ENCODE measurements at regions not wholly inside any gene's neighbourhood (a gene's known extent, or its start where the extent isn't known, plus 50 kb on each side); places are given as distances from the start of the nearest gene placed in this dataset.
"Not testable (repeated sequence)": the region's sequence is repeated elsewhere in the genome, so short reads cannot be mapped to it uniquely, and the experiment has no call there.

DNA sequence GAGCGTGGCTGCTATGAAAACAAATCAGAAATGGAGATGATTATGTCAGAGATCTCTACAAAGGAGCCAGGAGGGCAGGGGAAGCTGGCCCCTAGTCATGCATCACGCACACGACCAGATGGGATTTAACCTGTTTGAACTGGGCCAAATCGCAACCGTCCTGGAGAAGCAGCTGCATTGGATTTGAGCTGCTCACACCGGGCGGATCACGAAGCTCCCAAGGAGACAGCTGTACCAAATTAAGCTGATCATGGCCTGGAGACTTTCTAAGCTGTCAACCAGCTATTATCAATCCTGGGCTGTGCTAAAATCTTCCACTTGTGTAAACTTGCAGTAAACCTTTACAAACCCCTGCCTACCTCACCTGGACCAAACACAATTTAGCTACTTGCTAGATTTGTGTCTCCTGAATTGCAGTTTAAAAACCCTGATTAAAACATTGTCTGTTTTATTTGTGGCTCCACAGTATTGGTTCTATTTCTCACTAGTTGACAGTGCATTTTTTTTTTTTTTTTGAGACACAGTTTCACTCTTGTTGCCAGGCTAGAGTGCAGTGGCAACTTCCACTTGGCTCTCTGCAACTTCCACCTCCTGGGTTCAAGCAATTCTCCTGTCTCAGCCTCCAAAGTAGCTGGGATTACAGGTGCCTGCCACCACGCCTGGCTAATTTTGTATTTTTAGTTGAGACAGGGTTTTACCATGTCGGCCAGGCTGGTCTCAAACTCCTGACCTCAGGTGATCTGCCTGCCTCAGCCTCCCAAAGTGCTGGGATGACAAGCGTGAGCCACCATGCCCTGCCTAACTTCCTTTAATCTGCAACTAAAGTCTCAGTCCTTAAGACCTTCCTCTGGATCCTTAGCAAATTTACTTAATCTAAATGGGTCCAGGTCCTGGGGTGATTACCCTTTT lies 98.3 kb upstream of the GRIN2A start:
- TF ChIP-seq ZFX (IDR thresholded peaks at IDR 0.05; ENCODE audit: borderline replicate concordance) (no peak), CTCF (IDR thresholded peaks at IDR 0.05) (no peak)
- H3K27ac ChIP-seq = no peak overlapping the region

DNA sequence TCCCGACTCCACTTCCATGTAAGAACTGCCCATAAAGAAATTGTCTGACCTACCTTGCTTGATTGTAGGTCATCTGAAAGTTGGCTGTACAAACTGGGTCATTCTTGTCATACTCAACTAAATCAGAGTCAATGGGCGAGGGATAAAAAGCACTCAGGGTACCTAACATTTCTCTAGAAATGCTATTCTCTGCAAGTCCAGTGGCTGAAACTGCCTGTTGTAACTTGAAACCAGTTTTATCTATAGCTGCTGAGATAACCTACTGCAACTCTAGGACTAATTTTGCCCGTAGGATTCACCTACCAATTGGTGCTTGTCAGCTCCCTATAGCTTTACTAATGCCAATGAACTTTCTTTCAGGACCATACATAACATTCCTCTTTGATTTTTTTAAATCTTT lies 100.1 kb upstream of the GRIN2A start:
- no peak for TF ChIP-seq ZFX (IDR thresholded peaks at IDR 0.05; ENCODE audit: borderline replicate concordance)

DNA sequence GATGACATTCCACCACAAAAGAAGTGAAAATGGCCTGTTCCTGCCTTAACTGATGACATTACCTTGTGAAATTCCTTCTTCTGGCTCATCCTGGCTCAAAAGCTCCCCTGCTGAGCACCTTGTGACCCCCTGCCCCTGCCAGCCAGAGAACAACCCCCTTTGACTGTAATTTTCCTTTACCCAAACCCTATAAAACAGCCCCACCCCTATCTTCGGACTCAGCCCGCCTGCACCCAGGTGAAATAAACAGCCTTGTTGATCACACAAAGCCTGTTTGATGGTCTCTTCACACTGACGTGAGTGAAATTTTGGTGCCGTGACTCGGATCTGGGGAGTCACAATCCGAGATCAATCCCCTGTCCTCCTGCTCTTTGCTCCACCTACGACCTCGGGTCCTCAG lies 101.0 kb upstream of the GRIN2A start:
- not testable (repeated sequence) for H3K27ac ChIP-seq

More for the DNA sequence above, 100.1 kb upstream of the GRIN2A start:
- no peak overlapping the region for H3K27ac ChIP-seq

- H3K27ac ChIP-seq = not testable (repeated sequence)
Measured at GRCh38 chr16:10290467-10291105, 95.3 kb upstream of the ATF7IP2 start.

DNA sequence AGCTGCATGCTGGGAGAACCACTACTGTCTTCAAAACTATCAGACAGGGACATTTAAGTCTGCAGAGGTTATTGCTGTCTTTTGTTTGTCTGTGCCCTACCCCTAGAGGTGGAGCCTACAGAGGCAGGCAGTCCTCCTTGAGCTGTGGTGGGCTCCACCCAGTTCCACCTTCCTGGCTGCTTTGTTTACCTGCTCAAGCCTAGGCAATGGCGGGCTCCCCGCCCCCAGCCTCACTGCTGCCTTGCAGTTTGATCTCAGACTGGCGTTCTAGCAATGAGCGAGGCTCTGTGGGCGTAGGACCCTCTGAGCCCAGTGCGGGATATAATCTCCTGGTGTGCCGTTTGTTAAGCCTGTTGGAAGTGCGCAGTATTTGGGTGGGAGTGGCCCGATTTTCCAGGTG lies 93.7 kb upstream of the ATF7IP2 start:
- H3K27ac ChIP-seq = not testable (repeated sequence)

GRCh38 chr16:10292976-10293375 lies 92.9 kb upstream of the ATF7IP2 start:
- H3K27ac ChIP-seq = not testable (repeated sequence)

DNA sequence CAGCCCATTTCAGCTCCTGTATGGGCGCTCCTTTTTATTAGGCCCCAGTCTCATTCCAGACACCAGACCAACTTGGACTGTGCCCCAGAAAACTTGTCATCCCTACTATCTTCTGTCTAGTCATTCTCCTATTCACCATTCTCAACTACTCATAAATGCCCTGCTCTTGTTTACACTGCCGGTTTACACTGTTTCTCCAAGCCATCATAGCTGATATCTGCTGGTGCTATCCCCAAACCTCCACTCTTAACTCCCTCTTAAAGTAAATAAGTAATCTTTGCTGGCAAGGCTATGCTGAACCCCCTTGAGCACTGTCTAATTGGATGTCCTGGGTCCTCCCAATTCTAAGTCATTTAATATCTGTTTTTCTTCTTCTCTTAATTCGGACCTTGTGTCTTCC lies 91.7 kb upstream of the ATF7IP2 start:
- not testable (repeated sequence) for H3K27ac ChIP-seq

- no peak overlapping the region for H3K27ac ChIP-seq
- TF ChIP-seq CTCF (IDR thresholded peaks at IDR 0.05) = no peak
- no peak for TF ChIP-seq ZFX (IDR thresholded peaks at IDR 0.05; ENCODE audit: borderline replicate concordance)
Measured at GRCh38 chr16:10296956-10297340, 88.9 kb upstream of the ATF7IP2 start.

DNA sequence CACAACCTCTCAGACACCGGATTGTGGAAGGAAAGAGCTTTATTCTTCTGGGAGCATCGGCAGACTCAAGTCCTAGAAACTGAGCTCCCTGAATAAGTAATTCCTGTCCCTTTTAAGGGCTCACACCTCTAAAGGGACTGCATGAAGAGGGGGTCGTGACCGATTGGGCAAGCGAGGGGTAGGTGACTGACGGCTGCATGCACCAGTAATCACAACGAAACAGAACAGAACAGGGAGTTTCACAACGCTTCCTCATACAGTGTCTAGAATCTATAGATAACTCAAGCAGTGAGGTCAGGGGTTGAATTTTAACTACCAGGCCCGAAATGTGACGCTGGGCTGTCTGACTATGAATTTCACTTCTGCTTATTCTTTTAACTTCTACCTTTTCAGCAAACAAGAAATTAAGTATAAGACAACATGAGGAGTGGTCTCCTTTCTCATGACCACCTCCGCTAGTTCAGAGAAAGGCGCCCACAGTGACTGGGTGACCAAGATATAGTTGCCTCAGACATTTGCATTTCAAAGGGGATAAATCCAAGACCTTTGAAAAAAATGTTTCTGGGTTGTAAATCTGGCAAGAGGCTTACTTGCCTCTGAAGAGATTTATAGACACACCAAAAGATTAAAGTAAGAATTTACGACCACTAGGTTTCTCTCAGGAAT lies 88.4 kb upstream of the ATF7IP2 start:
- TF ChIP-seq ZFX (IDR thresholded peaks at IDR 0.05; ENCODE audit: borderline replicate concordance) (no peak), CTCF (IDR thresholded peaks at IDR 0.05) (no peak)
- no peak overlapping the region for H3K27ac ChIP-seq

GRCh38 chr16:10300905-10301304 lies 85.0 kb upstream of the ATF7IP2 start:
- no peak overlapping the region for H3K27ac ChIP-seq
- TF ChIP-seq CTCF (IDR thresholded peaks at IDR 0.05) = no peak
- TF ChIP-seq ZFX (IDR thresholded peaks at IDR 0.05; ENCODE audit: borderline replicate concordance) = no peak

- not testable (repeated sequence) for H3K27ac ChIP-seq
Measured at GRCh38 chr16:10301547-10301946, 84.3 kb upstream of the ATF7IP2 start.

Measured in 22Rv1 (cell line).